HFF-Myc (cell line): ENCODE measurements at regions not wholly inside any gene's neighbourhood (a gene's known extent, or its start where the extent isn't known, plus 50 kb on each side); places are given as distances from the start of the nearest gene placed in this dataset.

Experiments used
- DNase-seq: peaks from one replicate; pipeline ENCODE4 v3.0.0-alpha.2; 2011; ENCODE audit warnings: low read depth; ENCODE audit errors: extremely low read depth
- H3K4me3 ChIP-seq: replicated peaks from 2 replicates; pipeline ENCODE4 v1.5.1; 2011; ENCODE audit warnings: low read depth, mild to moderate bottlenecking, control low read depth, low read length
- CTCF ChIP-seq: IDR thresholded peaks from 2 replicates; pipeline ENCODE4 v1.5.1; 2012; ENCODE audit warnings: mild to moderate bottlenecking, low read depth, low read length, control low read depth; ENCODE audit errors: missing control alignments

DNA sequence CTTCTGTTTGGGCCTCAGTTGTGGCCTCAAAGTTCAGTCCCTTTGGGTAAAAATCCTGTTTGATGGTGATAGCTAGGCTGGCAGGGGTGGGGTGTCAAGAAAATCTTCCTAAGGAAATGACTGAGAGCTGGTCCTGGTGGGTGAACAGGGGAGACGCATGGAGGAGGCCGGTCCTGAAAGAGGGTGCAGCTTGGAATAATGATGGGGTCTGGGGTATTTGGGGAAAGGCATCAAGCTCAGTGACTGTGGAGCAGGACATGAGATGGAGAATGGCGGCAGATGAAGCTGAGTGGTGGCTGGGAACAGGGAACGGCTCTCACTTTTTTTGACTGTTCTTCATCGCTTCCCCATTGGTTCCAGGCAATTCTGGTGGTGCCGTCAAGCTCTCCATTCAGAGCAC, 140.7 kb upstream of the PKDCC start:
- H3K4me3 ChIP-seq: no peak overlapping the region
- DNase-seq: no peak
- TF ChIP-seq CTCF: no peak

DNA sequence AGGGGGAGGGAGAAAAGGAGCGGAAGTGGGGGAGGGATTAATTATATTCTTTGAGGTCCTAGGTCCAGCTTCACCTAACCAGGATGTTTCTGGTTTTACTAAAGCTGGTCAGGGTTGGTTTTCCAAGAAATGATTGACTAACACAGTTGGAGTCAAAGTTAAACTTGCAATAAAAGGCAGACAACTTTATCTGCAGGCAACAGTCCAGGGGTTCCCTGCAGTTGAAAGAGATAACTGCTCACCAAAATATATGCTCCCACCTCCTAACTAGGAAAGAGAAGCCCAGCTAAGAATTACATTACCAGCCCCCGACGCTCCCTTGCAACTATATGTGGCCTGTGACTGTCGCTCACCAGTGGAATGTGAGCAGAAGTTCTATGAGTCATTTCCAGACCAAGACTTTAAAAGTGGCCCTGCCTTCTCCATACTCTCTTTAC, 140.0 kb upstream of the PKDCC start:
- H3K4me3 ChIP-seq: no peak overlapping the region
- DNase-seq: no peak
- no peak for TF ChIP-seq CTCF

GRCh38 chr2:41908349-41908748, 139.5 kb upstream of the PKDCC start:
- no peak overlapping the region for H3K4me3 ChIP-seq
- no peak for DNase-seq
- TF ChIP-seq CTCF: no peak

- no peak for DNase-seq
- no peak overlapping the region for H3K4me3 ChIP-seq
- no peak for TF ChIP-seq CTCF
Observed at GRCh38 chr2:41909584-41909983, 138.2 kb upstream of the PKDCC start.

GRCh38 chr2:41910126-41910525, 137.7 kb upstream of the PKDCC start:
- no peak overlapping the region for H3K4me3 ChIP-seq
- no peak for TF ChIP-seq CTCF
- no peak for DNase-seq

GRCh38 chr2:41911033-41911432, 136.8 kb upstream of the PKDCC start:
- H3K4me3 ChIP-seq: no peak overlapping the region
- TF ChIP-seq CTCF: no peak
- no peak for DNase-seq

DNA sequence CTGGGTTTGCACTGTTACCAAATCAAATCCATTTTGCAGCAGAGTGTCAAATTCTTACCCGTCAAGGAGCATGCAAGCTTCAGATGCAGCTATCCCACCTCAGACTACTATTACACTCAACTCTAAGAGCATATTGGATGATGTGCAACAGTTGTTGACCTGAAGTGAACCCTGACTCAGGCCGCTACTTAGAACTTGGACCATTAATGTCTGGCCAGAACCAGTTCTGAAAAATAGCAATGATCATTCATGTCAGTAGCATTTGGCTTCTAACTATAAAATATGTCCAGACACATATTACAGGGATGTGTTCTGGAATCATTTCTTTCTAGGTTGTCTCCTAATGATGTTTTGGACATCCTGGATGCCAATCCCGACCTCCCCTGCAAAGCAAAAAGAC, 135.5 kb upstream of the PKDCC start:
- H3K4me3 ChIP-seq: no peak overlapping the region
- no peak for TF ChIP-seq CTCF
- no peak for DNase-seq
